Spleen (tissue), 11 donors: ENCODE measurements at regions not wholly inside any gene's neighbourhood (a gene's known extent, or its start where the extent isn't known, plus 50 kb on each side); places are given as distances from the start of the nearest gene placed in this dataset.

Experiments
- DNase-seq: peaks from one replicate; pipeline ENCODE4 v3.0.0-alpha.2; 2020
- H3K27ac ChIP-seq, 8 donors: fragments of 200-600 bp; sonication (generic) in 7 of 8; 1 replicate in 4 of 8; 2 replicates in 4 of 8; pipeline versions ENCODE4 v1.5.0 to v1.8.0; 2016 to 2021; ENCODE audit warnings: inconsistent platforms in 4 of 8, mild to moderate bottlenecking in 4 of 8, moderate library complexity in 1 of 8
- H3K27me3 ChIP-seq, 7 donors: fragments of 200-600 bp; sonication (generic) in 6 of 7; replicated peaks in 1 of 7; 1 replicate in 4 of 7; 2 replicates in 3 of 7; pipeline versions ENCODE4 v1.5.0 to v1.8.0; 2016 to 2021; ENCODE audit warnings: inconsistent platforms in 3 of 7, mild to moderate bottlenecking in 1 of 7
- H3K36me3 ChIP-seq, 6 donors: fragments of 200-600 bp; sonication (generic) in 5 of 6; 1 replicate in 4 of 6; 2 replicates in 2 of 6; pipeline versions ENCODE4 v1.5.0 to v1.8.0; 2016 to 2021; ENCODE audit warnings: inconsistent platforms in 2 of 6
- H3K4me1 ChIP-seq, 6 donors: fragments of 200-600 bp; sonication (generic) in 5 of 6; 1 replicate in 3 of 6; 2 replicates in 3 of 6; pipeline versions ENCODE4 v1.5.0 to v1.8.0; 2016 to 2021; ENCODE audit warnings: inconsistent platforms in 3 of 6
- H3K4me3 ChIP-seq, 8 donors: fragments of 200-600 bp; sonication (generic) in 7 of 8; 1 replicate in 4 of 8; 2 replicates in 4 of 8; pipeline versions ENCODE4 v1.5.0 to v1.8.0; 2016 to 2021; ENCODE audit warnings: inconsistent platforms in 4 of 8, mild to moderate bottlenecking in 4 of 8, moderate library complexity in 2 of 8
- H3K9me3 ChIP-seq, 8 donors: fragments of 200-600 bp; sonication (generic) in 7 of 8; 1 replicate in 4 of 8; 2 replicates in 4 of 8; pipeline versions ENCODE4 v1.5.0 to v1.8.0; 2016 to 2021; ENCODE audit warnings: inconsistent platforms in 4 of 8
- CTCF ChIP-seq, 11 experiments: fragments of 200-600 bp in 7 of 11; fragments of 450-650 bp in 4 of 11; sonication (generic) in 4 of 11; IDR thresholded peaks in 8 of 11; conservative IDR thresholded peaks in 3 of 11; 1 replicate in 7 of 11; 2 replicates in 4 of 11; pipeline versions ENCODE4 v1.4.0 to v1.8.0; 2016 to 2021; ENCODE audit warnings: antibody characterized with exemption in 11 of 11, inconsistent platforms in 4 of 11, mild to moderate bottlenecking in 1 of 11
- POLR2A ChIP-seq, 3 donors: fragments of 450-650 bp; IDR thresholded peaks; one replicate each; pipeline ENCODE4 v1.5.1; 2017; ENCODE audit warnings: antibody characterized with exemption in 3 of 3, mild to moderate bottlenecking in 1 of 3
- POLR2AphosphoS5 ChIP-seq, 3 donors: sonication (generic); formaldehyde crosslinking; IDR thresholded peaks; one replicate each; pipeline ENCODE4 v1.5.1; 2017; ENCODE audit warnings: antibody characterized with exemption in 3 of 3
- WGBS, 5 donors: extraction: QIAGEN DNeasy Blood & Tissue Kit in 3 of 5; methylation state at CpG; one replicate each; pipeline versions ENCODE4 v1.1.5 to v1.1.7; 2013 to 2018; 5-methylcytosine and 5-hydroxymethylcytosine counted together
- intact Hi-C: fragments of 100-400 bp; cut with DNase I; formaldehyde crosslinking; loops from one replicate; pipeline ENCODE4 v1.15.0; 2023; ENCODE audit warnings: low total_unique reads
- donor health status: healthy with polysubstance abuse.
- donor health status: DM: no; HTN: no; CAD: no; lungs with moderate emphysema.
- donor health status: DM: no; HTN: no; CAD: no.
- donor health status: Bipolar disorder and iron deficiency.
- donor health status: healthy.
- donor health status: DM: no; HTN: no; CAD: no.
- donor health status: DM: yes; HTN: yes; CAD: no.

DNA sequence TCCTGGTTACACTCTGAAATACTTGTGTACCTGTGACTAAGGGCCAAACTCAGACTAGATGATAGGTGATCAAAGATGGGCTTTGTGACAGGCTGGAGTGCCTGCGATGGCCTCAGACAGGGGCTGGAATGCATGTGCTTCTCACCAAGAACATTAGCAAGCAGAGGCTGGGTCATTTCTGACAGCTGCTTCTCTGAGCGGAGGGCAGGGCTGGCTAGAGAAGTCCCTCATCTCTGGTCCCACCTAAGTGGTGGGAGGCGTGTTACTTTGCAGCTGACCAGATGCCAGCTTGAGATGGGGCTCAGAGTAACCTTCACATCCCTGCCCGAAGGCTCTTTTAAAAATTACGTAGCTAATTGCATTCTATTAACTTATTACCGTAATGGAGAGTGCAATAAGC, 106.8 kb upstream of the RTL1 start:
- 83 to 96% (median 93%) methylated on average over 4 to 6 of the region's 6 CpGs for WGBS, 5 donors
- no peak overlapping the region for H3K4me3 ChIP-seq
- intact Hi-C loops, result no loop called here
- peaks cover 0 to 19% (median 10%) of the 10 kb centered on the region in 8 donors for H3K9me3 ChIP-seq
- no peak overlapping the region for H3K27ac ChIP-seq
- TF ChIP-seq POLR2A (IDR thresholded peaks at IDR 0.05), result no peak
- TF ChIP-seq CTCF (IDR thresholded peaks at IDR 0.05 in 8 of 11, conservative IDR thresholded peaks at IDR 0.05 in 3 of 11), result no peak
- no peak for TF ChIP-seq POLR2AphosphoS5 (IDR thresholded peaks at IDR 0.05)
- H3K4me1 ChIP-seq, result peaks cover 5 to 12% (median 10%) of the 10 kb centered on the region in 6 donors
- peak; percentile 39 for DNase-seq
- H3K36me3 ChIP-seq, result peaks cover 0 to 5% (median 0%) of the 10 kb centered on the region in 6 donors
- H3K27me3 ChIP-seq, result peaks cover 0 to 11% (median 0%) of the 10 kb centered on the region in 7 donors

GRCh38 chr14:101010835-101011234, 107.3 kb upstream of the RTL1 start:
- Histone ChIP-seq H3K27ac (no peak overlapping the region), H3K9me3 (peaks cover 0 to 19% (median 10%) of the 10 kb centered on the region in 8 donors), H3K4me3 (no peak overlapping the region), H3K27me3 (peaks cover 0 to 5% (median 0%) of the 10 kb centered on the region in 7 donors), H3K4me1 (peaks cover 2 to 7% (median 5%) of the 10 kb centered on the region in 6 donors), H3K36me3 (peaks cover 0 to 5% (median 0%) of the 10 kb centered on the region in 6 donors)
- 80 to 90% (median 89%) methylated on average over 2 of the region's 2 CpGs for WGBS, 5 donors
- intact Hi-C loops, result no loop called here
- no peak for DNase-seq
- TF ChIP-seq POLR2A (IDR thresholded peaks at IDR 0.05), result no peak
- no peak for TF ChIP-seq CTCF (IDR thresholded peaks at IDR 0.05 in 8 of 11, conservative IDR thresholded peaks at IDR 0.05 in 3 of 11)
- no peak for TF ChIP-seq POLR2AphosphoS5 (IDR thresholded peaks at IDR 0.05)

DNA sequence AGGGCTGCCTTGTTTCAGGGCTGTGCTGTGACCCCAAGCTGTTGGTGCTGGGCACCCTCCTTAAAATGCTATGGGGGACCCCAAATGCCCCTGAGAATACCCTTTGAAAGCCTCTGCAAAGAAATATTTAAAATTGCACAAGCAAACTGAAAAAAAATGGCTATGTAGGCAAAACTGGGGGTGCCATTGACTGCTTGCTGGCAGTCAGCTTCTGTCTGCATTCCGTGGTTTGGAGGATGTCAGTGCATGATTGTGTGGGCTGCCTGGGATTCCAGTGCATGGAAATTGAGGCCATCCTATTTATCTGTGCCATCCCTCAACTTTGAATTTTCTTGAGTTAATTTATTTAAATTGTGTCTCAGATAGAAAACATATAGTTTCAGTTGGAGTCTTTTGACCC, 113.7 kb upstream of the RTL1 start:
- H3K27ac ChIP-seq, result no peak overlapping the region
- intact Hi-C loops, result no loop called here
- peaks cover 0 to 5% (median 0%) of the 10 kb centered on the region in 7 donors for H3K27me3 ChIP-seq
- DNase-seq, result no peak
- WGBS, 5 donors, result 50 to 92% (median 85%) methylated on average over 1 of the region's 1 CpG
- no peaks in the 10 kb centered on the region for H3K36me3 ChIP-seq
- no peaks in the 10 kb centered on the region for H3K4me1 ChIP-seq
- no peak overlapping the region for H3K4me3 ChIP-seq
- H3K9me3 ChIP-seq, result peaks cover 0 to 10% (median 5%) of the 10 kb centered on the region in 8 donors
- TF ChIP-seq POLR2AphosphoS5 (IDR thresholded peaks at IDR 0.05) (no peak), CTCF (IDR thresholded peaks at IDR 0.05 in 8 of 11, conservative IDR thresholded peaks at IDR 0.05 in 3 of 11) (no peak), POLR2A (IDR thresholded peaks at IDR 0.05) (no peak)

GRCh38 chr14:101017806-101018560, 114.5 kb upstream of the RTL1 start:
- Histone ChIP-seq H3K9me3 (peaks cover 0 to 2% (median 0%) of the 10 kb centered on the region in 8 donors), H3K27ac (no peak overlapping the region), H3K27me3 (peaks cover 0 to 5% (median 0%) of the 10 kb centered on the region in 7 donors), H3K4me1 (no peaks in the 10 kb centered on the region), H3K4me3 (no peak overlapping the region), H3K36me3 (no peaks in the 10 kb centered on the region)
- intact Hi-C loops, result no loop called here
- peak; percentile 12 for DNase-seq
- TF ChIP-seq CTCF (IDR thresholded peaks at IDR 0.05 in 8 of 11, conservative IDR thresholded peaks at IDR 0.05 in 3 of 11) (no peak), POLR2AphosphoS5 (IDR thresholded peaks at IDR 0.05) (no peak), POLR2A (IDR thresholded peaks at IDR 0.05) (no peak)
- WGBS, 5 donors, result 88 to 92% (median 91%) methylated on average over 13 of the region's 13 CpGs
